Gastrocnemius medialis (tissue), 4 donors: ENCODE measurements at regions not wholly inside any gene's neighbourhood (a gene's known extent, or its start where the extent isn't known, plus 50 kb on each side); places are given as distances from the start of the nearest gene placed in this dataset.

ENCODE experiments used
- ATAC-seq, 2 donors: fragments of 150-250 bp; one replicate each; pipeline ENCODE4 v1.9.1; 2016
- DNase-seq, 2 donors: peaks; one replicate each; pipeline ENCODE4 v3.0.0-alpha.2; 2019
- H3K27ac ChIP-seq, 4 donors: fragments of 200-600 bp; sonication (generic); 1 replicate in 1 of 4; 2 replicates in 3 of 4; pipeline ENCODE4 v1.5.1; 2016 to 2018; ENCODE audit warnings: mild to moderate bottlenecking in 2 of 4, moderate library complexity in 1 of 4
- H3K27me3 ChIP-seq, 3 donors: fragments of 200-600 bp; sonication (generic) in 2 of 3; 1 replicate in 1 of 3; 2 replicates in 2 of 3; pipeline versions ENCODE4 v1.5.1 to v1.6.0; 2016 to 2019; ENCODE audit warnings: mild to moderate bottlenecking in 1 of 3, moderate library complexity in 1 of 3
- H3K36me3 ChIP-seq, 2 donors: fragments of 200-600 bp; sonication (generic) in 1 of 2; one replicate each; pipeline ENCODE4 v1.5.1; 2017 to 2018
- H3K4me1 ChIP-seq, 2 donors: fragments of 200-600 bp; sonication (generic) in 1 of 2; one replicate each; pipeline ENCODE4 v1.5.1; 2016 to 2017; ENCODE audit warnings: mild to moderate bottlenecking in 2 of 2
- H3K4me3 ChIP-seq, 4 donors: fragments of 200-600 bp; sonication (generic) in 3 of 4; 1 replicate in 1 of 4; 2 replicates in 3 of 4; pipeline ENCODE4 v1.5.1; 2016 to 2019; ENCODE audit warnings: mild to moderate bottlenecking in 2 of 4
- H3K9me3 ChIP-seq, 3 donors: fragments of 200-600 bp; sonication (generic) in 2 of 3; 1 replicate in 1 of 3; 2 replicates in 2 of 3; pipeline ENCODE4 v1.5.1; 2016 to 2019
- CTCF ChIP-seq, 5 experiments: fragments of 450-650 bp in 3 of 5; fragments of 200-600 bp in 2 of 5; sonication (generic) in 2 of 5; IDR thresholded peaks in 4 of 5; conservative IDR thresholded peaks in 1 of 5; 1 replicate in 4 of 5; 2 replicates in 1 of 5; pipeline ENCODE4 v1.5.1; 2016 to 2019; ENCODE audit warnings: antibody characterized with exemption in 5 of 5, mild to moderate bottlenecking in 3 of 5, moderate library complexity in 3 of 5
- POLR2A ChIP-seq, 2 donors: fragments of 450-650 bp; IDR thresholded peaks; one replicate each; pipeline ENCODE4 v1.6.1; 2017; ENCODE audit warnings: antibody characterized with exemption in 2 of 2, mild to moderate bottlenecking in 2 of 2, moderate library complexity in 2 of 2
- in situ Hi-C, 4 donors: fragments of 200-750 bp; cut with MboI; loops; one replicate each; pipeline versions ENCODE4 v1.15.0 to v1.8.0; 2017; ENCODE audit warnings: low sequenced_read_pairs in 4 of 4
- intact Hi-C: fragments of 100-400 bp; cut with DNase I; formaldehyde crosslinking; loops from one replicate; pipeline ENCODE4 v1.15.1; 2023; ENCODE audit warnings: low total_unique reads

GRCh38 chr6:132087391-132087790 lies 136.2 kb upstream of the CCN2 start:
- Histone ChIP-seq H3K9me3 (peaks cover 0 to 10% (median 0%) of the 10 kb centered on the region in 3 donors), H3K36me3 (no peaks in the 10 kb centered on the region), H3K4me3 (no peak overlapping the region), H3K27ac (no peak overlapping the region), H3K4me1 (no peaks in the 10 kb centered on the region), H3K27me3 (no peaks in the 10 kb centered on the region)
- in situ Hi-C loops: no loop called here
- no peak for ATAC-seq
- no peak for TF ChIP-seq POLR2A (IDR thresholded peaks at IDR 0.05)
- no peak for TF ChIP-seq CTCF (IDR thresholded peaks at IDR 0.05 in 4 of 5, conservative IDR thresholded peaks at IDR 0.05 in 1 of 5)
- DNase-seq: no peak
- intact Hi-C loops: no loop called here

GRCh38 chr6:132085731-132086130 lies 134.6 kb upstream of the CCN2 start:
- no peak for ATAC-seq
- H3K27ac ChIP-seq: no peak overlapping the region
- TF ChIP-seq POLR2A (IDR thresholded peaks at IDR 0.05) (no peak), CTCF (IDR thresholded peaks at IDR 0.05 in 4 of 5, conservative IDR thresholded peaks at IDR 0.05 in 1 of 5) (no peak)
- H3K9me3 ChIP-seq: peaks cover 0 to 6% (median 0%) of the 10 kb centered on the region in 3 donors
- no peaks in the 10 kb centered on the region for H3K27me3 ChIP-seq
- intact Hi-C loops: no loop called here
- DNase-seq: no peak
- H3K36me3 ChIP-seq: no peaks in the 10 kb centered on the region
- in situ Hi-C loops: no loop called here
- peak overlapping the region in 1 of 4 donors; percentile 27 for H3K4me3 ChIP-seq
- no peaks in the 10 kb centered on the region for H3K4me1 ChIP-seq

- DNase-seq (no peak), ATAC-seq (no peak)
- TF ChIP-seq POLR2A (IDR thresholded peaks at IDR 0.05) (no peak), CTCF (IDR thresholded peaks at IDR 0.05 in 4 of 5, conservative IDR thresholded peaks at IDR 0.05 in 1 of 5) (no peak)
- intact Hi-C loops (no loop called here), in situ Hi-C loops (no loop called here)
- Histone ChIP-seq H3K4me1 (no peaks in the 10 kb centered on the region), H3K27me3 (no peaks in the 10 kb centered on the region), H3K4me3 (peak overlapping the region in 1 of 4 donors; percentile 27), H3K36me3 (no peaks in the 10 kb centered on the region), H3K9me3 (peaks cover 0 to 2% (median 0%) of the 10 kb centered on the region in 3 donors), H3K27ac (peak overlapping the region in 3 of 4 donors; percentile 5 to 60 (median 13))
Observed at GRCh38 chr6:132084811-132085509, 133.8 kb upstream of the CCN2 start.

- in situ Hi-C loops (no loop called here), intact Hi-C loops (no loop called here)
- H3K27me3 ChIP-seq: no peaks in the 10 kb centered on the region
- no peak for ATAC-seq
- H3K27ac ChIP-seq: no peak overlapping the region
- H3K9me3 ChIP-seq: no peaks in the 10 kb centered on the region
- no peaks in the 10 kb centered on the region for H3K4me1 ChIP-seq
- H3K36me3 ChIP-seq: no peaks in the 10 kb centered on the region
- no peak for DNase-seq
- no peak for TF ChIP-seq CTCF (IDR thresholded peaks at IDR 0.05 in 4 of 5, conservative IDR thresholded peaks at IDR 0.05 in 1 of 5)
- no peak for TF ChIP-seq POLR2A (IDR thresholded peaks at IDR 0.05)
- H3K4me3 ChIP-seq: no peak overlapping the region
Observed at GRCh38 chr6:132082421-132082820, 131.2 kb upstream of the CCN2 start.

- intact Hi-C loops (no loop called here), in situ Hi-C loops (no loop called here)
- H3K9me3 ChIP-seq: no peaks in the 10 kb centered on the region
- no peaks in the 10 kb centered on the region for H3K36me3 ChIP-seq
- H3K27ac ChIP-seq: no peak overlapping the region
- H3K4me1 ChIP-seq: no peaks in the 10 kb centered on the region
- TF ChIP-seq CTCF (IDR thresholded peaks at IDR 0.05 in 4 of 5, conservative IDR thresholded peaks at IDR 0.05 in 1 of 5): no peak
- no peak for TF ChIP-seq POLR2A (IDR thresholded peaks at IDR 0.05)
- ATAC-seq (no peak), DNase-seq (no peak)
- H3K27me3 ChIP-seq: no peaks in the 10 kb centered on the region
- no peak overlapping the region for H3K4me3 ChIP-seq
Observed at GRCh38 chr6:132081338-132081737, 130.2 kb upstream of the CCN2 start.
